Thyroid gland (tissue), 4 donors: ENCODE measurements at regions not wholly inside any gene's neighbourhood (a gene's known extent, or its start where the extent isn't known, plus 50 kb on each side); places are given as distances from the start of the nearest gene placed in this dataset.

Experiments used
- DNase-seq, 2 donors: peaks; one replicate each; pipeline ENCODE4 v3.0.0-alpha.2; 2019
- H3K27ac ChIP-seq, 3 donors: fragments of 200-600 bp; sonication (generic); 1 replicate in 2 of 3; 2 replicates in 1 of 3; pipeline ENCODE4 v1.5.1; 2016 to 2019; ENCODE audit warnings: mild to moderate bottlenecking in 1 of 3, moderate library complexity in 1 of 3
- H3K27me3 ChIP-seq: fragments of 200-600 bp; sonication (generic); one replicate; pipeline ENCODE4 v1.5.1; 2019
- H3K36me3 ChIP-seq, 2 donors: fragments of 200-600 bp; sonication (generic); one replicate each; pipeline ENCODE4 v1.5.1; 2016 to 2019
- H3K4me1 ChIP-seq, 2 donors: fragments of 200-600 bp; sonication (generic); one replicate each; pipeline ENCODE4 v1.5.1; 2017 to 2019
- H3K4me3 ChIP-seq, 3 donors: fragments of 200-600 bp; sonication (generic); replicated peaks in 1 of 3; 1 replicate in 2 of 3; 2 replicates in 1 of 3; pipeline ENCODE4 v1.5.1; 2016; ENCODE audit warnings: mild to moderate bottlenecking in 1 of 3
- H3K9me3 ChIP-seq: fragments of 200-600 bp; sonication (generic); one replicate; pipeline ENCODE4 v1.5.1; 2017
- POLR2A ChIP-seq, 2 donors: fragments of 450-650 bp; IDR thresholded peaks; one replicate each; pipeline ENCODE4 v1.6.1; 2017; ENCODE audit warnings: antibody characterized with exemption in 2 of 2, mild to moderate bottlenecking in 2 of 2, moderate library complexity in 1 of 2
- WGBS, 2 donors: methylation state at CpG; one replicate each; pipeline ENCODE4 v1.1.5; 2017; 5-methylcytosine and 5-hydroxymethylcytosine counted together
- intact Hi-C: fragments of 100-400 bp; cut with DNase I; formaldehyde crosslinking; loops from one replicate; pipeline ENCODE4 v1.15.1; 2023
- TF ChIP-seq, protein P1 (sequence below), 6 experiments: fragments of 200-600 bp in 3 of 6; fragments of 450-650 bp in 3 of 6; sonication (generic) in 3 of 6; IDR thresholded peaks; one replicate each; pipeline ENCODE4 v1.5.1; 2016 to 2019; ENCODE audit warnings: antibody characterized with exemption in 6 of 6, mild to moderate bottlenecking in 2 of 6, inconsistent platforms in 1 of 6, moderate library complexity in 1 of 6

- WGBS, 2 donors = 85 to 87% methylated on average over 4 of the region's 4 CpGs
- H3K36me3 ChIP-seq = no peaks in the 10 kb centered on the region
- intact Hi-C loops = no loop called here
- H3K9me3 ChIP-seq = no peaks in the 10 kb centered on the region
- TF ChIP-seq POLR2A (IDR thresholded peaks at IDR 0.05) = no peak
- TF ChIP-seq, protein P1, sequence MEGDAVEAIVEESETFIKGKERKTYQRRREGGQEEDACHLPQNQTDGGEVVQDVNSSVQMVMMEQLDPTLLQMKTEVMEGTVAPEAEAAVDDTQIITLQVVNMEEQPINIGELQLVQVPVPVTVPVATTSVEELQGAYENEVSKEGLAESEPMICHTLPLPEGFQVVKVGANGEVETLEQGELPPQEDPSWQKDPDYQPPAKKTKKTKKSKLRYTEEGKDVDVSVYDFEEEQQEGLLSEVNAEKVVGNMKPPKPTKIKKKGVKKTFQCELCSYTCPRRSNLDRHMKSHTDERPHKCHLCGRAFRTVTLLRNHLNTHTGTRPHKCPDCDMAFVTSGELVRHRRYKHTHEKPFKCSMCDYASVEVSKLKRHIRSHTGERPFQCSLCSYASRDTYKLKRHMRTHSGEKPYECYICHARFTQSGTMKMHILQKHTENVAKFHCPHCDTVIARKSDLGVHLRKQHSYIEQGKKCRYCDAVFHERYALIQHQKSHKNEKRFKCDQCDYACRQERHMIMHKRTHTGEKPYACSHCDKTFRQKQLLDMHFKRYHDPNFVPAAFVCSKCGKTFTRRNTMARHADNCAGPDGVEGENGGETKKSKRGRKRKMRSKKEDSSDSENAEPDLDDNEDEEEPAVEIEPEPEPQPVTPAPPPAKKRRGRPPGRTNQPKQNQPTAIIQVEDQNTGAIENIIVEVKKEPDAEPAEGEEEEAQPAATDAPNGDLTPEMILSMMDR (IDR thresholded peaks at IDR 0.05) = no peak
- DNase-seq = no peak
- H3K4me1 ChIP-seq = no peaks in the 10 kb centered on the region
- H3K4me3 ChIP-seq = no peak overlapping the region
- no peaks in the 10 kb centered on the region for H3K27me3 ChIP-seq
- no peak overlapping the region for H3K27ac ChIP-seq
Measured at GRCh38 chr4:61036071-61036684, 163.9 kb upstream of the ADGRL3 start.

GRCh38 chr4:61041527-61041926 lies 158.6 kb upstream of the ADGRL3 start:
- intact Hi-C loops = no loop called here
- no peak for DNase-seq
- Histone ChIP-seq H3K4me3 (no peak overlapping the region), H3K4me1 (no peaks in the 10 kb centered on the region), H3K9me3 (no peaks in the 10 kb centered on the region), H3K27ac (no peak overlapping the region), H3K27me3 (no peaks in the 10 kb centered on the region), H3K36me3 (no peaks in the 10 kb centered on the region)
- TF ChIP-seq, protein P1 (IDR thresholded peaks at IDR 0.05) = no peak
- TF ChIP-seq POLR2A (IDR thresholded peaks at IDR 0.05) = no peak
- 79 to 82% methylated on average over 2 of the region's 2 CpGs for WGBS, 2 donors

DNA sequence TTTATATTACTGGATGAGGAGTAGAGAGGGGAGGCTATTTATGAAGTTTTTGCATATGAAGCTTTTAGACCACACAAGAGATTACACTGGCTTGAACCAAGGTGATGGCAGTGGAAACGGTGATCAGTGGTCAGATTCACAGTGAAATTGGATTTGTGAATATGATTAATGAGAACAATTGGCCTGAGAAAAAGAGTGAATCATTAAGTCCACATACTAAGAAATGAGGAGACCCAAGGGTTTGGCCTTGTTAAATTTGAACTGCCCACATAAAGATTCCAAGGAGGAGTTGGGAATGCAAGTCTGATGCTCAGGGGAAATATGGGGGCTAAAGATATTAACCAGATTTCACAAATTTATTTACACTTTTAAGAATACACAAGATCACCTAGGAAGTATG lies 155.3 kb upstream of the ADGRL3 start:
- Histone ChIP-seq H3K4me1 (no peaks in the 10 kb centered on the region), H3K27me3 (no peaks in the 10 kb centered on the region), H3K27ac (no peak overlapping the region), H3K36me3 (no peaks in the 10 kb centered on the region), H3K9me3 (no peaks in the 10 kb centered on the region), H3K4me3 (no peak overlapping the region)
- intact Hi-C loops = no loop called here
- no peak for TF ChIP-seq POLR2A (IDR thresholded peaks at IDR 0.05)
- TF ChIP-seq, protein P1 (IDR thresholded peaks at IDR 0.05) = no peak
- DNase-seq = no peak
- whole genome bisulfite sequencing, 2 donors = 81 to 86% methylated on average over 1 of the region's 1 CpG

DNA sequence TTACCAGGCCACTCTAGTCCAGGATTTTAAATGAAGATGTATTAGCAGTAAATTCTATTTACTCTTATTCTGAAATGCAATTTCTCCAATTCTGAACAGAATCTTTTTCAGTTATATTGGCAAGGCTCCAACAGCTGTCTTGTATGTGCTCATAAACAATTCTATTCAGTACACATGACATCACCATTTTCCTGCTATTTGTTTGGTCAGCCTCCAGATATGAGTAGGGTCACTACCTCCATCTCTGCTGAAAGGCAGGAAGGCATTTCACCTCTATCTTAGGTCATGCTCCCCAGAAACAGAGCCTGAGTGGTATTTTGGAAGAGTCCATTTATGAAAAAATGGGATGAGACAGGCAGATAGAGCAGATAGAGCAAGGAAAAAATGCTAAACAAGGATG lies 151.1 kb upstream of the ADGRL3 start:
- Histone ChIP-seq H3K36me3 (no peaks in the 10 kb centered on the region), H3K27ac (no peak overlapping the region), H3K4me1 (no peaks in the 10 kb centered on the region), H3K9me3 (no peaks in the 10 kb centered on the region), H3K27me3 (no peaks in the 10 kb centered on the region), H3K4me3 (no peak overlapping the region)
- no peak for TF ChIP-seq POLR2A (IDR thresholded peaks at IDR 0.05)
- TF ChIP-seq, protein P1 (IDR thresholded peaks at IDR 0.05) = no peak
- no peak for DNase-seq
- intact Hi-C loops = no loop called here

- no peaks in the 10 kb centered on the region for H3K4me1 ChIP-seq
- WGBS, 2 donors = 71 to 74% methylated on average over 3 of the region's 3 CpGs
- TF ChIP-seq POLR2A (IDR thresholded peaks at IDR 0.05) = no peak
- TF ChIP-seq, protein P1 (IDR thresholded peaks at IDR 0.05) = no peak
- H3K27me3 ChIP-seq = no peaks in the 10 kb centered on the region
- intact Hi-C loops = no loop called here
- no peak overlapping the region for H3K4me3 ChIP-seq
- H3K27ac ChIP-seq = no peak overlapping the region
- H3K36me3 ChIP-seq = no peaks in the 10 kb centered on the region
- no peak for DNase-seq
- no peaks in the 10 kb centered on the region for H3K9me3 ChIP-seq
Measured at GRCh38 chr4:61067381-61067780, 132.7 kb upstream of the ADGRL3 start.
